Activated T-cell treated with anti-CD3 and anti-CD28 coated beads, Interleukin-2, amount 50 U/mL, for 72 hours (primary cell): ENCODE measurements at regions not wholly inside any gene's neighbourhood (a gene's known extent, or its start where the extent isn't known, plus 50 kb on each side); places are given as distances from the start of the nearest gene placed in this dataset.

ENCODE experiments used
- ATAC-seq, 2 donors: fragments of 150-1000 bp; cut with Tn5 transposase; replicated peaks in 1 of 2; 2 replicates each; pipeline ENCODE4 v1.10.0; 2021; ENCODE audit warnings: moderate library complexity in 2 of 2, mild to moderate bottlenecking in 1 of 2
- DNase-seq, 2 donors: peaks; one replicate each; pipeline ENCODE4 v3.0.0; 2021 to 2022; ENCODE audit warnings: mixed read lengths in 1 of 2
- H3K27ac Mint-ChIP-seq: one replicate; pipeline ENCODE4 v1.8.0; 2022; ENCODE audit warnings: mild to moderate bottlenecking, moderate library complexity, mixed read lengths
- H3K27me3 Mint-ChIP-seq: one replicate; pipeline ENCODE4 v1.8.0; 2022; ENCODE audit warnings: low read depth, mixed read lengths
- H3K36me3 Mint-ChIP-seq, 2 donors: one replicate each; pipeline ENCODE4 v1.8.0; 2022; ENCODE audit warnings: mixed read lengths in 2 of 2, mild to moderate bottlenecking in 1 of 2; ENCODE audit not compliant: insufficient read depth in 2 of 2
- H3K4me1 Mint-ChIP-seq: one replicate; pipeline ENCODE4 v1.8.0; 2022; ENCODE audit warnings: low read depth, mixed read lengths
- H3K4me3 Mint-ChIP-seq, 2 donors: one replicate each; pipeline ENCODE4 v1.8.0; 2022; ENCODE audit warnings: mild to moderate bottlenecking in 2 of 2, mixed read lengths in 2 of 2, moderate library complexity in 2 of 2
- H3K9me3 Mint-ChIP-seq, 2 donors: one replicate each; pipeline ENCODE4 v1.8.0; 2022; ENCODE audit warnings: mixed read lengths in 2 of 2

- Mint-ChIP-seq H3K27me3 (no peaks in the 10 kb centered on the region), H3K4me3 (no peak overlapping the region), H3K4me1 (no peaks in the 10 kb centered on the region), H3K36me3 (peaks cover 1 to 2% of the 10 kb centered on the region in 2 donors), H3K27ac (no peak overlapping the region), H3K9me3 (peaks cover 3 to 9% of the 10 kb centered on the region in 2 donors)
- no peak for DNase-seq
- ATAC-seq = no peak
Observed at GRCh38 chr10:121338206-121338980, 259.9 kb downstream of the FGFR2 start.

- Mint-ChIP-seq H3K27ac (no peak overlapping the region), H3K4me3 (no peak overlapping the region), H3K36me3 (peaks cover 1 to 2% of the 10 kb centered on the region in 2 donors), H3K4me1 (no peaks in the 10 kb centered on the region), H3K9me3 (peaks cover 5 to 11% of the 10 kb centered on the region in 2 donors), H3K27me3 (no peaks in the 10 kb centered on the region)
- no peak for DNase-seq
- ATAC-seq = no peak
Observed at GRCh38 chr10:121339114-121339513, 259.1 kb downstream of the FGFR2 start.

- H3K36me3 Mint-ChIP-seq = peaks cover 1 to 2% of the 10 kb centered on the region in 2 donors
- H3K4me3 Mint-ChIP-seq = no peak overlapping the region
- DNase-seq (no peak), ATAC-seq (no peak)
- H3K27me3 Mint-ChIP-seq = no peaks in the 10 kb centered on the region
- peaks cover 8 to 11% of the 10 kb centered on the region in 2 donors for H3K9me3 Mint-ChIP-seq
- H3K27ac Mint-ChIP-seq = no peak overlapping the region
- no peaks in the 10 kb centered on the region for H3K4me1 Mint-ChIP-seq
Observed at GRCh38 chr10:121340271-121340831, 257.9 kb downstream of the FGFR2 start.

GRCh38 chr10:121351540-121351939 is 246.7 kb downstream of the FGFR2 start:
- Mint-ChIP-seq H3K27me3 (no peaks in the 10 kb centered on the region), H3K36me3 (no peaks in the 10 kb centered on the region), H3K4me1 (no peaks in the 10 kb centered on the region), H3K9me3 (peaks cover 0 to 6% of the 10 kb centered on the region in 2 donors), H3K4me3 (no peak overlapping the region), H3K27ac (no peak overlapping the region)
- ATAC-seq (no peak), DNase-seq (no peak)

GRCh38 chr10:121352231-121352855 is 245.9 kb downstream of the FGFR2 start:
- H3K36me3 Mint-ChIP-seq = no peaks in the 10 kb centered on the region
- H3K27me3 Mint-ChIP-seq = no peaks in the 10 kb centered on the region
- no peak overlapping the region for H3K27ac Mint-ChIP-seq
- ATAC-seq (no peak), DNase-seq (no peak)
- H3K4me3 Mint-ChIP-seq = no peak overlapping the region
- H3K9me3 Mint-ChIP-seq = peaks cover 0 to 6% of the 10 kb centered on the region in 2 donors
- no peaks in the 10 kb centered on the region for H3K4me1 Mint-ChIP-seq

- Mint-ChIP-seq H3K36me3 (no peaks in the 10 kb centered on the region), H3K27me3 (no peaks in the 10 kb centered on the region), H3K4me1 (no peaks in the 10 kb centered on the region), H3K27ac (no peak overlapping the region), H3K4me3 (no peak overlapping the region), H3K9me3 (peaks cover 0 to 6% of the 10 kb centered on the region in 2 donors)
- no peak for DNase-seq
- ATAC-seq = no peak
Observed at GRCh38 chr10:121355161-121355560, 243.1 kb downstream of the FGFR2 start.

- no peak for DNase-seq
- H3K4me3 Mint-ChIP-seq = no peak overlapping the region
- no peaks in the 10 kb centered on the region for H3K4me1 Mint-ChIP-seq
- ATAC-seq = no peak
- H3K9me3 Mint-ChIP-seq = peaks cover 0 to 4% of the 10 kb centered on the region in 2 donors
- no peaks in the 10 kb centered on the region for H3K36me3 Mint-ChIP-seq
- no peak overlapping the region for H3K27ac Mint-ChIP-seq
- no peaks in the 10 kb centered on the region for H3K27me3 Mint-ChIP-seq
Observed at GRCh38 chr10:121356183-121356582, 242.1 kb downstream of the FGFR2 start.

- H3K27ac Mint-ChIP-seq = no peak overlapping the region
- H3K4me1 Mint-ChIP-seq = no peaks in the 10 kb centered on the region
- no peaks in the 10 kb centered on the region for H3K36me3 Mint-ChIP-seq
- no peak overlapping the region for H3K4me3 Mint-ChIP-seq
- peaks cover 0 to 3% of the 10 kb centered on the region in 2 donors for H3K9me3 Mint-ChIP-seq
- no peaks in the 10 kb centered on the region for H3K27me3 Mint-ChIP-seq
- ATAC-seq (no peak), DNase-seq (no peak)
Observed at GRCh38 chr10:121357401-121357800, 240.8 kb downstream of the FGFR2 start.

- H3K36me3 Mint-ChIP-seq = no peaks in the 10 kb centered on the region
- no peak overlapping the region for H3K4me3 Mint-ChIP-seq
- peaks cover 0 to 3% of the 10 kb centered on the region in 2 donors for H3K9me3 Mint-ChIP-seq
- no peaks in the 10 kb centered on the region for H3K4me1 Mint-ChIP-seq
- no peak overlapping the region for H3K27ac Mint-ChIP-seq
- no peak for ATAC-seq
- DNase-seq = no peak
- H3K27me3 Mint-ChIP-seq = no peaks in the 10 kb centered on the region
Observed at GRCh38 chr10:121362026-121362425, 236.2 kb downstream of the FGFR2 start.

- H3K4me3 Mint-ChIP-seq = no peak overlapping the region
- no peaks in the 10 kb centered on the region for H3K36me3 Mint-ChIP-seq
- DNase-seq (no peak), ATAC-seq (no peak)
- H3K9me3 Mint-ChIP-seq = peaks cover 0 to 3% of the 10 kb centered on the region in 2 donors
- H3K4me1 Mint-ChIP-seq = no peaks in the 10 kb centered on the region
- no peak overlapping the region for H3K27ac Mint-ChIP-seq
- H3K27me3 Mint-ChIP-seq = no peaks in the 10 kb centered on the region
Observed at GRCh38 chr10:121365566-121365965, 232.7 kb downstream of the FGFR2 start.

GRCh38 chr10:121368347-121369025 is 229.8 kb downstream of the FGFR2 start:
- Mint-ChIP-seq H3K4me3 (no peak overlapping the region), H3K4me1 (no peaks in the 10 kb centered on the region), H3K9me3 (peaks cover 0 to 2% of the 10 kb centered on the region in 2 donors), H3K36me3 (no peaks in the 10 kb centered on the region), H3K27ac (no peak overlapping the region), H3K27me3 (no peaks in the 10 kb centered on the region)
- ATAC-seq (no peak), DNase-seq (no peak)

- H3K4me1 Mint-ChIP-seq = no peaks in the 10 kb centered on the region
- no peak for ATAC-seq
Observed at GRCh38 chr10:121369616-121370015, 228.6 kb downstream of the FGFR2 start.

GRCh38 chr10:121371836-121372235 is 226.4 kb downstream of the FGFR2 start:
- no peak overlapping the region for H3K4me3 Mint-ChIP-seq
- H3K27me3 Mint-ChIP-seq = no peaks in the 10 kb centered on the region
- H3K27ac Mint-ChIP-seq = no peak overlapping the region
- no peaks in the 10 kb centered on the region for H3K36me3 Mint-ChIP-seq
- no peak for DNase-seq
- no peak for ATAC-seq
- H3K9me3 Mint-ChIP-seq = peaks cover 0 to 1% of the 10 kb centered on the region in 2 donors
- H3K4me1 Mint-ChIP-seq = no peaks in the 10 kb centered on the region

More at GRCh38 chr10:121369616-121370015, 228.6 kb downstream of the FGFR2 start:
- Mint-ChIP-seq H3K9me3 (peaks cover 0 to under 1% of the 10 kb centered on the region in 2 donors), H3K4me3 (no peak overlapping the region), H3K36me3 (no peaks in the 10 kb centered on the region), H3K27me3 (no peaks in the 10 kb centered on the region), H3K27ac (no peak overlapping the region)
- no peak for DNase-seq
